Epithelial cell of prostate (primary cell): ENCODE measurements at regions not wholly inside any gene's neighbourhood (a gene's known extent, or its start where the extent isn't known, plus 50 kb on each side); places are given as distances from the start of the nearest gene placed in this dataset.

Source experiments
- DNase-seq: peaks from one replicate; pipeline ENCODE4 v3.0.0-alpha.2; 2011; ENCODE audit warnings: low read depth, low spot score
- H3K27ac ChIP-seq: fragments of 450-650 bp; 2 replicates; pipeline ENCODE4 v1.5.1; 2017; ENCODE audit warnings: mild to moderate bottlenecking

DNA sequence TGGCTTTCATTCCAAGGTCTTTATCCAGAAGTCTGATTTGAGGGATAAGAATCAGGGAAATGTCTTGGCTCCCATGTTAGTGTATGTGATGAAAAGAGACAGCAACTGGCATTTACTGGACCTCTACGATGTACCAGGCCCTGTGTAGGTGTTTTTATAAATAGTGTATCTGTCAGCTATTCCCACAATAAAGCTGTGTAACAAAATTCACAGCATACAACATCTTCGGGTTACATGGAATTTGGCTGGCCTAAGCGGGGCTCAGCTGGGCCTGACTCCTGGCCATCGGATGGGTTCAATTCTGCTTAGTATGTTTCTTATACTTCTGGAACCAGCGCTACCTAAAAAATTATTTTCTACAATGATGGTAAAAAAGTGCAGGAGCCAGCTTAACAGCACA is 128.2 kb downstream of the SNX5 start:
- no peak overlapping the region for H3K27ac ChIP-seq
- no peak for DNase-seq

DNA sequence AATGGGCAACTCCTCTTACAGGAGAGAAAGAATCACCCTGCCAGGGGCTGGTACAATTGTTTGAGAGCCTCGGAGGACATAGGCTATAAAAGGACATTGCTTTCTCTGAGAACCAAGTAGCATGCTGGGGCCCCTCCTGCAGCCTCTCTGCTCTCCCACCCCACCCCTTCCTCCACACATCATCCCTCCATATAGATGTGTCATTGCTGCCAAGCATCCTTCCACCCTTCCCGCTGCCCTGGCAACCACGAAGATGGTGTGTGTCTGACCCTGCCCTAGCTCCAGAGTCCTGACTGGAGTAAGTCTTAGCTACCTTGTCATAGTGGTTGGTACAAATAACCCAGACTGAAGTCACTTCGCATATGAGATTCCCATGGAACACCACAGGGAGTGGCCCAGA is 129.7 kb downstream of the SNX5 start:
- no peak for DNase-seq
- no peak overlapping the region for H3K27ac ChIP-seq

DNA sequence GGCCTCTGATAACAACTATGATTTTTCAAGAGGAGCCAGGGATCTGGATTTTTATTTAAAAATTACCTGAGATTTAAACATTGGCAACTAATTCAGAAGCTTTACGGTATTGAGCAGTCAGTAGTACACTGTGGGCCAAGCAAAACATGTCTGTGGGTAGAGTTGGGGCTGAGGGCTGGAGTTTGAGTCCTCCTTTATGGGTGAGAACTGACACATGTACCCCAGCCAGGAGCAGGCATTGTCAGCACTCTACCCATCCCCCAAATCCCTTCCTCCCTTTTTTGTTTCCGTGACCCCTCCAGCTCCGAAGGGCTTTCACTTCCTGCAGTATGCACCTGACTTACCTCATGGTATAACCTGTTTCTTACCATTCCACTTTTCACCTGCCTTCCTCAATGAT is 131.4 kb downstream of the SNX5 start:
- no peak overlapping the region for H3K27ac ChIP-seq
- no peak for DNase-seq

DNA sequence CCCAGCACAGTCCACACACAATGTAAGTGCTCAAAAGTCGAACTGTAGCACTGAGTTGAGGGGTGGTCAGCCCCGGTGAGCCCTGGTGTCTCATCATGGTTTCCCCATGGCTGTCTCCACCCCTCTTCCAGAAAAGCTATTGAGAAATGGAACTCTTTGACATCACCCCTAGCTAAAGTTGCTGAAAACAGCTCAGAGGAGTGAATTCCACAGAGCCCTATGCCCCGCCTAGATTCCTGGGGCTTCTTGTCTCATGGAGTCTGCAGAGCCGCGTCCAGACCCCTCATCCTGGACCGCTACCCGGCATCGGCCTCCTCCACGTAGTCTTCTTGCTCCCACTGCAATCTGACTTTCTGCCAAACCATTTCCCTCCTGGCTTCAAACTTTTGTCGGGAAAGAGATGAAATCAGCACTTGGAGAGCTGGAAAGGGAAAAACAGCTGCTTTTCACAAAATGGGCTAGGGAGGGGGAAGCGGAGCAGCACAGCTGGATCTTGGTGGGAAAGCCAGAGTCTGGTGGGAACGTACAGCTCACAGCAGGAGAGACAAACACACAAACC is 132.2 kb downstream of the SNX5 start:
- no peak overlapping the region for H3K27ac ChIP-seq
- DNase-seq = no peak

DNA sequence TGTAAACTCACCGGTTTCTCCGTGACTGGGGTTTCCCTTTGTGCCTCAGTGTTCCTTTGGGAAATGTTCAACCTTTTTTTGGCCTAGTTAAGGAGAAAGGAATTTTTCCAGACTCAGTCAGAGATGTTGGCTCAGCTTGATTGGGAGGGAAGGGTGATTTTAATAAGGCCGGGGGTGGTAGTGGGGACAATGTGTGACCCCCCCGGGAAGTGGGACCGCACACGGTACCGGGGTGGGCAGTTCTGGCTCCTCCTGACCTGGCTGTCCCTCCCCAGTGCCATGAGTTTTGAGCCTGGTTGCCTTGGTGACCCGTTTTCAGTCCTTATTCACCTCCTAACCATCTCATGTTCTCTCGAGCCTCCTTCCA is 132.7 kb downstream of the SNX5 start:
- no peak for DNase-seq

DNA sequence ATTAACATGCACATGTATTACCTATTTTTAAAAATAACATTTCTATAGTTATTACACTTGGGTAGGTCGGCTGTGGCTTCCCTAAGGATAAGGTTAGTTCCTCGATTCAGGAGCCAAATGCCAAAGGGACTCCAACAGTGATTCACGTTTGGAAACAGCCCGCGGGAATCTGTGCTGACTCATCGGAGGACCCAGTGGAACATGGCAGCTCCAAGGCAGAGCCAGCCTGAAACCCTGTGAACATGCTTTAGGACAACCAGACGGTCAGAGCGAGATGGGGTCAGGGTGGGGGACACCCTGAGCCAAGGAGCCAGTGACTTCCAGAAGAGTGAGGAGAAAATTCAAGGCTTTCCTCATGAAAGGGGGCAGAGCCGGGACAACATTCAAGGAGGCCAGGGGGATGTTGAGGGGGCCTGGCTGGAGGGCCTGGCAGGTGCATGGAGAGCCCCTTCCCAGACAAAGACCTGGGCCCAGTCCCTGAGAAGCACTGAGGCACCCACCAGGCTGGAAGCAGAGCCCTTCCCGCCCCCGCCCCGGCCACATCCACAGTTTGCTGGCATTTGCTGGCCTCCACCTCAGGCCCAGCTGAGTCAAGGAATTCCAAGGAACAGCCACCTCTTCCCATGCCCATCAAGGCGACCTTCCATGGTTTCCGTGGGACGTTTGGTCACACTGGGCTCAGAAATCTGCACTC is 133.2 kb downstream of the SNX5 start:
- no peak for DNase-seq
- no peak overlapping the region for H3K27ac ChIP-seq

More for the DNA sequence above, 132.7 kb downstream of the SNX5 start:
- no peak overlapping the region for H3K27ac ChIP-seq

DNA sequence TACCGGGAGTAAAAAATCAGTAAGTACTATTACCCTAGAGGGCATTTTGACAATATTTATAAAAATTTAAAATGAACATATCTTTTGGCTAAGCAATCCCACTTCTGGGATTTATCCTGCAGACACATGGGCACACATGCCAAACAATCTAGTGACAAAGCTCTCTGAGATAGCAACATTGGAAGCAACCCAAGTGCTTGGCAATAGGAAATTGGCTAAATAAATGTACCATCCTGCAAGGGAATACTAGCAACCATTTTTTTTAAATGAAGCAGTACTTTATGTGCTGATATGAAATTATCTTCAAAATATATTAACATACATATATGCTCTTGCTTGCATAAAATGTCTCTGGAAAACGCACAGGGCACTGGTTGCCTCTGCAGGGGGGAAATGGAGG is 133.8 kb downstream of the SNX5 start:
- no peak for DNase-seq
- H3K27ac ChIP-seq = no peak overlapping the region

DNA sequence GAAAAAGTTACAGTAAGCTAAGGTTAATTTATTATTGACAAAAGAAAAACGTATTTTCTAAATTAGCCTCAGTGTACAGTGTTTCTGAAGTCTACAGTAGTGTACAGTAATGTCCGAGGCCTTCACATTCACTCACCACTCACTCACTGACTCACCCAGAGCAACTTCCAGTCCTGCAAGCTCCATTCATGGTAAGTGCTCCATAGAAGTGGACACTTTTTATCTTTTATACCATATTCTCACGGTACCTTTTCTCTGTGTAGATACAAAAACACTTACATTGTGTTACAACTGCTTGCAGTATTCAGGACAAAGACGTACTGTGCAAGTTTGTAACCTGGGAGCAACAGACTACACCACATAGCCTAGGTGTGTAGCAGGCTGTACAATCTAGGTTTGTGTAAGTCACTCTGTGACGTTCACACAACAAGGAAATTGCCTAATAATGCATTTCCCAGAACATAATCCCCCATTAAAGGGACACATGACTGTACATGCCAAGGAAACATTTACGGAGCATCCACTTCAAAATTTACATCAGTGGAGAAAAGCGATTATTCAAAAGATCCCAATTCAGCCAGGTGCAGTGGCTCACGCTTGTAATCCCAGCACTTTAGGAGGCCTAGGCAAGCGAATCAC is 133.4 kb downstream of the BANF2 start:
- DNase-seq = peak; percentile 34
- peak overlapping the region; percentile 94 for H3K27ac ChIP-seq

DNA sequence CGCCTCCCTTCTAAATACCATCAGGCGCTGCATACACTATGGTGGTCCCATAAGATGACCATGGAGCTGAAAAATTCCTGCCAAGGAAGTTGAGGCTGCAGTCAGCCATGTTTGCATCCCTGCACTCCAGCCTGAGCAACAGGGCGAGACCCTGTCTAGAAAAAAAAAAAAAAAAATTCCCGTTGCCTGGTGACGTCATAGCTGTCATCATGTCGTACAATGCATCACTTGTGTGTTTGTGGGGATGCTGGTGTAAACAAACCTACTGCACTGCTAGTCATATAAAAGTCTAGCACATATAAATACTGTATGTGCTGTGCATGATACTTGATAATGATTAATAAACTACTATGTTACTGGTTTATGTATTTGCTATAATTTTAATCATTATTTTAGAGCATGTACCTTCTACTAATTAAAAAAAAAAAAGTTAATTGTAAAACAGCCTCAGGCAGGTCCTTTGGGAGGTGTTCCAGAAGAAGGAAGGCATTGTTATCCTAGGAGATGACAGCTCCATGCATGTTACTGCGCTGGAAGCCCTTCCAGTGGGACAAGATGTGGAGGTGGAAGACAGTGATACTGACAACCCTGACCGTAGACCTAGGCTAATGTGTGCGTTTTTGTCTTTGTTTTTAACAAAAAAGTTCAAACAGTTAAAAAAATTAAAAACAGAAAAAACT is 132.6 kb downstream of the BANF2 start:
- peak overlapping the region; percentile 94 for H3K27ac ChIP-seq
- DNase-seq = no peak

DNA sequence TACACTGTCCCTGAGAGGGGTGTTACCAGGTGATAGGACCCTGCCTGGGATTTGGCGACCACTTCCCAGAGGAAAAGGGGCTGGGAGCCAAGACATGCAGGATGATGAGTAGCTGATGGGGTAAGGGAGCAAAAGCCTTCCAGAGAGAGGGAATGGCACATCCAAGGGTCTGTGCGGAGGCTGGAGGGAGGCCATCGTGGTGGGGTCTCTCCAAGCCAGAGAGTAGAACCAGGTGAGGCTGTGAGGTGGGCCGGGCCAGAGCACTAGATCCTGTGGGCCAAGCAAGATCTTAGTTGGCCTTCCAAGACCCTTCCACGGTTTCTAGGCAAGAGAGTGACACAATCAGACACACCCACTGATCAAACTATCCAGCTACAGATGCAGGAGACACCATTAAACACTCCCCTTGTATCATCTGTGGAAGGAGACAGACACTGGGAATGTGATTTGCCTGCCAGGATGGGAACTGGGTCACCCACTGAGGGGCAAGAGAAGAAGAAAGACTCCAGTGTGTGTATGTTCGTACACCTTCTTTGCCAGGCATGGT is 128.9 kb downstream of the BANF2 start:
- DNase-seq = no peak
- no peak overlapping the region for H3K27ac ChIP-seq

DNA sequence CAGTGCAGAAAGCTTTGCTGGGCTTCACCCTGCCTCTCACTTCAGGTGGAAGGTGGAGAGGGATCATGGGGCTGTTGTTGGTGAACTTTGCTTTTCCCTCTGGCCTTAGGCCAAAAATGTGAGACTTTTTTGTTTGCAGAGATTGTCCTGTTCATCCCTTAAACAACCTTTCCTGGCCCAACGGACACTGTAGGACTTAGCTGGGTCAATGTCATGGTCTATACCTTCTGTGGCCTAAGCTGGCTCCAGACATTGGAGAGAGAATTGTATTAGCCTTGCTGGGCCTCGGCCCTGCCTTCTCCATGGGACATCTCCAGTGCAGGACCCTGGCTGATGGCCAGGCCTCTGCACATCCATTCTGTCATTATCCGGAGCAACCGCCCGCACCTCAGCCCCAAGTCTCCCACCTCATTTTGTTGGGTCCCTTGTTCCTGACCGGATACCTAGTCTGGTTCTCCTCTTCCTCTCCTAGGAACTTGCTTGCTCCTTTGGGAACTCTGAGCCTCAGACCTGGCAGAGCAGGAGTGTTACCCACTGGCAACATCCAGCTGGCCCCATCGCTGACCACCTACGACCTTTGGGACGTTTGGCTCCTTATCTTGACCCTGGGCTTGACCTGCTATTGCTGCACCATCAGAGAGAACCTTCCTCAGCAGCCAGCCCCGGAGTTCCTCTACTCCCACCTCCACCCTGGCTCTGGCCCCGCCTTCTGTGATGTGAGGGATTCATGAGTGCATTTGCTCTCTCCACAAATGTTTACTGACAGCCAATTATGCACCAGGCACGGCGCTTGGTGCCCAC is 128.2 kb downstream of the BANF2 start:
- no peak for DNase-seq
- no peak overlapping the region for H3K27ac ChIP-seq

DNA sequence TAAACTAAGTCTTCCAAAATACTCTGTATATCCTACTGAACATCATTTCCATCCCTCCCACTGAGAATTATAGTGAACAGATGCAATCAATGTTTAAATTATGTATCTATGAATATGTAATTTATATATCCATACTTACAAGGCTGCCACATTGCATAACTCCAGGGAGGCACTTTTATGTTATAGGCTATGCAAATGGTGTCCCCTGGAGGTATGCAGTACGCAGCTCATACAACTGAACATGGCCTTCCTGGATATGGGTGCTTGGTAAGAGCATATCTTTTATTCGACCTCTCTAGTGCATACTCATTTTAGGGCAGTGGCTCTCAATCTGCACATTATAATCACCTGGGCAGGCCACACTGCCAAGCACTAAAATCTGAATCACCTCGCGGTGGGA is 127.3 kb downstream of the BANF2 start:
- no peak overlapping the region for H3K27ac ChIP-seq

DNA sequence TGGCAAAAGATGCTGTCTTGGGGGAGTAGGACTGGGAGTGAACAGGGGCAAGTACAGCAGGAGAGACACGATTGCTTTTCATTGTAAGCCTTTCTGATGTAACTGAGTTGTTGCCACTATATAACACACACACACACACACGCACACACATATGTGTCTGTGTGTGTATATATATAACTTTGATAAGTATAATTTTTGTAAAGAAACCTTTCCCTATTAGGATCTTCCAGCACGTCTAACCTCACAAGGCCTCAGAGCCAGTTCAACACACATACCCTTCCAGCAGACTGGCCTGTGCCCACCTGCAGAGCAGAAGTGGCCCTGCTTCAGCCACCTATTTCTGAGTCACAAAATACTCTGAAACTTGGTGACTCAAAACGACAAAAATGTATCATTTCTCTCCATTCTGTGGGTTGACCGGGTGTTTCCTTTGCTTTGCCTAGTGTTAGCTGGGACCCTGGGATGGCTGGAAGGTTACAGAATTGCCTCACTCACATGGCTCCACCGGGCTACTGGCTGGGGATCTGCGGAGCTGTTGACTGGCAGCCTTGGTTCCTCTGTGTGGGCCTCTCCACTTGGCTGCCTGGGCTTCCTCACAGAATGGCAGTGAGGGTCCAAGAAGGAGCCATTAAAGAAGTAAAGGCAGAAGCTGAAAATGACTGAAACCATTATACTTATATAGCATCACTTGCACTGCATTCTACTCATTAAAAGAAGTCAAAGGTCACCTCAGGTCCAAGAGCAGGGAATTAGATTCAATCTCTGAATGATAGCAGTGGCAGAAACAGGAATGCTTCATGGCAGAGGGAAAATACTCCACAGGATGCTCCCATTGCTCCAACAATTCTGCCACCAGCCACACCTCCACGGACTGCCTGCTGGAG is 126.4 kb downstream of the BANF2 start:
- H3K27ac ChIP-seq = no peak overlapping the region
- no peak for DNase-seq

More for the DNA sequence above, 127.3 kb downstream of the BANF2 start:
- DNase-seq = no peak

DNA sequence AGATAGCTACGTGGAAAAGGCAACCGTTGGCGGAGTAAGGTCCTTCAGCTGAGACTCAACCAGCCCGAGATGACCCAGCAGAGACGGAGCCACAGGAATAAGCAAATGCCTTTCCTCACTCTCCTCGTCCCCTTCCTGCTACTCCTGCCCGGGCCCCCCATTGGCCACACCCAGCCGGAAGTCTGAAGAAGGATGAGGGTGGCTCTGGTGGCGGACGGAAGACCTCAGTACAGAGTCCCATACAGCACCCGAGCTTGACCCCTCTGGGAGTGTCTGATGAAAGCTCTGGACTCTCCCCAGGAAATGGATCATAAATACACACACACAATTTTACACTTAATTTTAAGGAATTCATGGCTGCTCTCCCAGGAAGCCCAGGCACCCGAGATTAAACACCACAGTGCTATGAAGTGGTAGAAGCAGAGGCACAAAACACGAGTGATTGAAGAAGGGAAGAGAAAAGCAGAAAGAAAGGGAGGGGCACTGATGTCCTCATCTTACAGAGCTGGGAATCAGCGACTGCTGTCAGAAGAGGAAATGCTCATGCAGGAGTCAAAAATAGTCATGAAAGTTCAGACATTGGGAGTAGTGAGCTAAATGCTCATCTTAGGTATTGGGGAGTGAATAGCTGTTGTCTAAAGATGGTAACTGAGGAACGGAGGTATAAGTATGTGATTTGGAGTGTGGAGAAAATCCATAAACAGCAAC is 125.6 kb downstream of the BANF2 start:
- no peak overlapping the region for H3K27ac ChIP-seq
- no peak for DNase-seq

DNA sequence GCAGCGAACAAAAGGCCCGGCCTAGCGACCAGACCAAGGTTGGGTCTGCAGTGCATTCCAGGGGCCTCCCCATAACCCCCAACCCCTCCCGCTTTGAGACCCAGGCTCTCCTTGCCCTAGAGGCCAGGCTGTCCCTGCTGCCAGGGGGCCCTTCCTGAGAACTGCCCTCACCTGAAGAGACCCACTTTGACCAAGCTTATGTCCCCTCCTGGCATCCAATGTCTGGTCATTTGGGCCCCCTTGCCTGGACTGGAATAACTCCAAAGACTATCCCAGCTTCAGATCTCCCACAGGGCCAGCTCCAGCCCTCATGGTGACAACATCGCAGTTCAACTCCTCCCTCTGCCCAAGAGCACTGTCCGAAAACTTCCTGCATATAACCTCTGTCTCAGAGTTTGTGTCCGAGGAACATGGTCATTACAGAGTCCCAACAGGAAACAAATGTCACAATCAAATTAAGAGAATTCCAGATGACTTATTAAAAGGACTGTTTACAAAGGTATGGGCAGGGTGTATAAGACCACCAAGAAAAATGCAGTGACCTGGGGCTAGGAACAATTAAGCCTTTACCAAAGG is 125.0 kb downstream of the BANF2 start:
- H3K27ac ChIP-seq = no peak overlapping the region

DNA sequence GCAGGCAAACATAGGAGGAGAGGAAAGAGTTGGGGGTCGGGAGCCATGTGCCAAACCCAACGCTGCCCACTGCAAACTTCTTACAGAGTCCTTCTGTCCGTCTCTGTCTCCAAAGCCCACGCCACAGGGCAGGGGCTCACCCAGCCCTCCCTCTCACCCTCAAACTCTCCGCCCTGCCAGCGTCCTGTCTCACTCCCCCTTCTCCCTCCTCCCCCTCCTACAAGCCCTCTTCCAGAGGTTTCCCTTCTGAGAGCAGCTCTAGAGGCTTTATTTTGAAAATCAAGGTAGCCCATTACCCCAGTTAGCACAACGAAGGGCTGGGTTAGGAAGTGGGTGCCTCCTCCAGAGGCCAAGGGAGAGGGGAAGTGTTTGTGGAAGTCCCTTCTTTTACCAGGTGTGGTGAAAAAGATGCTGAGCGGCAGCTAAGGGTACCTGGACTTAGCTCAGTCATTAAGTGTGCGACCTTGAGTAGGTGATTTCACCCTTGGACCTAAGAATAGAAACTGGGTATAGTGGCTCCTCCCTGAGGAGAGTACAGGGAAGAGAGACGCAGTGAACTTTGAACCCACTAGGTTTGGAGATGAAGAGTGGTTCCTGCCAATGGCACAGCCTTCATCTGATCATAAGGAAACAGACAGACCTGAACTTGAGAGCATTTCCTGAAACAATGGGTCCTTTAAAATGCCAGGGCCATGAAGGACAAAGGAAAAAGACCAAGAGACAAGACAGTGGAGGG is 123.8 kb downstream of the BANF2 start:
- no peak for DNase-seq

More for the DNA sequence above, 125.0 kb downstream of the BANF2 start:
- no peak for DNase-seq

DNA sequence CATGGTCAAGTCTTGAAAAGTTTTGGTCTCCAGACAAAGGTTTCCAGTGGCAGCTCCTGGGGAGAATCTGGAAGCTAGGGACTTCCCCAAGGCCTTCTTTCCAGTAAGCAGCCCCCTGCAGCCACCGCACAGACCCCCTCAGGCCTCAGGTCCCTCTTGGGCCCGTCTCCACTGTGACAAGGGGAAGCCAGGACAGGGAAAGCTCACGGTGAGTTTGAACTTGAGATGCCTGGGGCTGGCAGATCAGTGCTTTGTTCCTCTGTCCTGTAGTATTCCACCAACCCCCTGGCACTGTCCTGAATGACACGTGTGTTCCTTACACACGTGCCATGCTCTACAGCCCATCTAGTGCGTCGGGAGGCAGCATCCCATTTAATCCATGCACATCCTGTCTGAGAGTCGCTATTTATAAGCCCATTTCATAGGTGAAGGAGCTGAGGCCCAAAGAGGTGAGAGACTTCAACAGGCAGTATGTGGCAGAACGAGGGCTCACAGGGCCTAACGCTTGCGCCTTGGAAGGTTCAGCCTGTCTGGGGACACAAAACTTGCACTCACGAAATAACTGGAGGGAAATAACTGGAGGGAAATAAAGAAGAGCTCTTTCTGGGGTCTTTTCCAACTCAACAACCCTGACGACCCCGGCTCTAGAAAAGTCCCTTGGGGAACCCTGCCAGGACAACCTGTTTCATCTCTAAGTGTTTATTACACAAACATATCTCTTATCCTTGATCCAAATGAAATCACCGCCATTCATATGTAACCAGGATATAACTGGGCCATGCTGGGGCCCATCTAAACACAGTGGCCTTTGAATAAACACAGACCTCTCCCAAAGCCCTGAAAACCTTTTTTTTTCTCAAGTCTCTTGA is 123.0 kb downstream of the BANF2 start:
- no peak for DNase-seq
- H3K27ac ChIP-seq = no peak overlapping the region

More for the DNA sequence above, 123.8 kb downstream of the BANF2 start:
- no peak overlapping the region for H3K27ac ChIP-seq
